ENCODE measurements at regions not wholly inside any gene's neighbourhood (a gene's known extent, or its start where the extent isn't known, plus 50 kb on each side); places are given as distances from the start of the nearest gene placed in this dataset.

DNA sequence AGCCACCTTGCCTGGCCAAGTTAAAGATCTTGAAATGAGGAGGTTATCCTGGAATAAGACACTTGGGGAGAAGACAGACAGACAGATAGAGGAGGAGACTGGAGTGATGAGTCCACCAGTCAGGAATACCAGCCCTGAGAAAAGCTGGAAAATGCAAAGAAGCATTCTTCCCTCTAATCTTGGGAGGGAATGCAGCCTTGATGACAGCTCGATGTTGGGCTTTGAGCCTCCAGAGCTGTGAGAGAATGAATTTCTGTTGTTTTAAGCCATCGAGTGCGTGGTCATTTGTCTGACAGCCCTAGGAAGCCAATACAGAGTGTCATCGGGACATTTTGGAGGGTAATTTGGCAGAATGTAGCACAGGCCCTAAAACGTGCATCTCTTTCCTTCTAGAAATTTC is 199.1 kb upstream of the IER5L start:
- TF ChIP-seq, protein P1, sequence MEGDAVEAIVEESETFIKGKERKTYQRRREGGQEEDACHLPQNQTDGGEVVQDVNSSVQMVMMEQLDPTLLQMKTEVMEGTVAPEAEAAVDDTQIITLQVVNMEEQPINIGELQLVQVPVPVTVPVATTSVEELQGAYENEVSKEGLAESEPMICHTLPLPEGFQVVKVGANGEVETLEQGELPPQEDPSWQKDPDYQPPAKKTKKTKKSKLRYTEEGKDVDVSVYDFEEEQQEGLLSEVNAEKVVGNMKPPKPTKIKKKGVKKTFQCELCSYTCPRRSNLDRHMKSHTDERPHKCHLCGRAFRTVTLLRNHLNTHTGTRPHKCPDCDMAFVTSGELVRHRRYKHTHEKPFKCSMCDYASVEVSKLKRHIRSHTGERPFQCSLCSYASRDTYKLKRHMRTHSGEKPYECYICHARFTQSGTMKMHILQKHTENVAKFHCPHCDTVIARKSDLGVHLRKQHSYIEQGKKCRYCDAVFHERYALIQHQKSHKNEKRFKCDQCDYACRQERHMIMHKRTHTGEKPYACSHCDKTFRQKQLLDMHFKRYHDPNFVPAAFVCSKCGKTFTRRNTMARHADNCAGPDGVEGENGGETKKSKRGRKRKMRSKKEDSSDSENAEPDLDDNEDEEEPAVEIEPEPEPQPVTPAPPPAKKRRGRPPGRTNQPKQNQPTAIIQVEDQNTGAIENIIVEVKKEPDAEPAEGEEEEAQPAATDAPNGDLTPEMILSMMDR (conservative IDR thresholded peaks at IDR 0.05), result no peak
- no peak for TF ChIP-seq EZH2 (IDR thresholded peaks at IDR 0.05; ENCODE audit: low read depth)
- H3K4me2 ChIP-seq, result no peak overlapping the region
- no peaks in the 10 kb centered on the region for H3K9me3 ChIP-seq (ENCODE audit: insufficient read depth, low read depth)
- H4K20me1 ChIP-seq (ENCODE audit: insufficient read depth), result no peaks in the 10 kb centered on the region
- peak in 1 of 2 experiments; percentile 25 for DNase-seq
- H3K27me3 ChIP-seq (ENCODE audit: insufficient read depth, low read depth), result no peaks in the 10 kb centered on the region
- H3K4me3 ChIP-seq, result no peak overlapping the region
- no peaks in the 10 kb centered on the region for H3K36me3 ChIP-seq (ENCODE audit: low read depth)
- ChIA-PET POLR2A (ENCODE audit: unreplicated experiment) (interaction anchor here (0.6 kb wide), 1 partner anchor 220 kb away, joined by 7 read pairs; no protein-coding TSS in a partner anchor), CTCF (no interaction called here)
- peaks cover 8% of the 10 kb centered on the region for H3F3A ChIP-seq (ENCODE audit: insufficient read depth, low read depth)
- no peaks in the 10 kb centered on the region for H3K79me2 ChIP-seq (ENCODE audit: low read depth)
- no peaks in the 10 kb centered on the region for H3K9me2 ChIP-seq (ENCODE audit: insufficient read depth)
- intact Hi-C loops (cut with micrococcal nuclease; ENCODE audit: unreplicated experiment), result no loop called here
- H2AFZ ChIP-seq, result no peak overlapping the region
- peaks cover 15% of the 10 kb centered on the region for H3K4me1 ChIP-seq (replicated peaks; ENCODE audit: insufficient read depth)
- no TSS peak for BruUV-seq (replicated peaks)
- no peak overlapping the region for H3K27ac ChIP-seq

DNA sequence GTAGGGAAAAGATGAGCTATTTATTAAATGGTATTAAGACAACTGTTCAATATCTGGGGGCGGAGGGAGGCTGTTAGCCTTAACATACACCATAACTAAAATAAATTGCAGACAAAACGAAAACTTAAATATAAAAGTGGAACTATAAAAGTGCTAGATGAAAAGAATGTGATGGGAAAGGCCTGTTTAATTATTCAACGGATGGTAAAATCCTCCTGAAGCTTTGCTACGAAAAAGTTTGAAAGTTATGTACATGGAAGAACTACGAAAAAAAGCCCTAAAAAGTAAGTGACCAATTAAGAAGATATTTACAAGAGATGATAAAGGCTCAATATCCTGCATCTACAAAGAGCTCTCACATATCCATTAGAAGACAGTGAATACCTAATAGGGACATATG is 197.8 kb upstream of the IER5L start:
- no TSS peak for BruUV-seq (replicated peaks)
- POLR2A ChIA-PET (ENCODE audit: unreplicated experiment), result no interaction called here
- Histone ChIP-seq H3K9me3 (ENCODE audit: insufficient read depth, low read depth) (no peaks in the 10 kb centered on the region), H3K27me3 (ENCODE audit: insufficient read depth, low read depth) (no peaks in the 10 kb centered on the region), H3K79me2 (ENCODE audit: low read depth) (no peaks in the 10 kb centered on the region), H3K9me2 (ENCODE audit: insufficient read depth) (no peaks in the 10 kb centered on the region), H3K4me1 (replicated peaks; ENCODE audit: insufficient read depth) (0 out of 2 replicates have a peak, but pooled peaks cover 2% of the 10 kb centered on the region), H3K27ac (no peak overlapping the region), H3K4me3 (no peak overlapping the region), H4K20me1 (ENCODE audit: insufficient read depth) (no peaks in the 10 kb centered on the region), H3K4me2 (no peak overlapping the region), H3F3A (ENCODE audit: insufficient read depth, low read depth) (no peaks in the 10 kb centered on the region), H2AFZ (no peak overlapping the region), H3K36me3 (ENCODE audit: low read depth) (no peaks in the 10 kb centered on the region)
- CTCF ChIA-PET, result interaction anchor here (0.5 kb wide), 1 partner anchor 218 kb away, joined by 4 read pairs; no protein-coding TSS in a partner anchor
- intact Hi-C loops (cut with micrococcal nuclease; ENCODE audit: unreplicated experiment), result no loop called here
- no peak for DNase-seq
- no peak for TF ChIP-seq EZH2 (IDR thresholded peaks at IDR 0.05; ENCODE audit: low read depth)
- TF ChIP-seq, protein P1 (conservative IDR thresholded peaks at IDR 0.05), result no peak

DNA sequence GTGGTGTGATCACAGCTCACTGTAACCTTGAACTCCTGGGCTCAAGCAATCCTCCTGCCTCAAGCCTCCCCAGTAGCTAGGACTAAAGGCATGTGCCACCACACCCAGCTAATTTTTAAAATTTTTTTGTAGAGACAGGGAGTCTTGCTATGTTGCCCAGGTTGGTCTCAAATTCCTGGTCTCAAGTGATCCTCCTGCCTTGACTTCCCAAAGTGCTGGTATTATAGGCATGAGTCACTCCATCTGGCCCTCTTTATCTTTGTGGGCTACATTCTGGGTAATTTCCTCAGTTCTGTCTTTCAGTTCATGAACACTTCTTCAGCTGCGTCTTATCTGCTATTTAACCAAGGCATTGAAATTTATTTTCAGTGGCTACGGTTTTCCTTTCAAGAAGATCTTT is 196.6 kb upstream of the IER5L start:
- intact Hi-C loops (cut with micrococcal nuclease; ENCODE audit: unreplicated experiment), result no loop called here
- no peaks in the 10 kb centered on the region for H3K4me1 ChIP-seq (replicated peaks; ENCODE audit: insufficient read depth)
- TF ChIP-seq EZH2 (IDR thresholded peaks at IDR 0.05; ENCODE audit: low read depth), result no peak
- TF ChIP-seq, protein P1 (conservative IDR thresholded peaks at IDR 0.05), result no peak
- no peaks in the 10 kb centered on the region for H3K79me2 ChIP-seq (ENCODE audit: low read depth)
- peaks cover 2% of the 10 kb centered on the region; the same call in 1 of the 2 replicates for H3K9me3 ChIP-seq (ENCODE audit: insufficient read depth, low read depth)
- no peaks in the 10 kb centered on the region for H3K9me2 ChIP-seq (ENCODE audit: insufficient read depth)
- no peaks in the 10 kb centered on the region for H4K20me1 ChIP-seq (ENCODE audit: insufficient read depth)
- DNase-seq, result peak in 1 of 2 experiments; percentile 5
- no peaks in the 10 kb centered on the region for H3K36me3 ChIP-seq (ENCODE audit: low read depth)
- no peak overlapping the region for H3K4me2 ChIP-seq
- no peaks in the 10 kb centered on the region for H3F3A ChIP-seq (ENCODE audit: insufficient read depth, low read depth)
- CTCF ChIA-PET, result interaction anchor here (0.6 kb wide), 1 partner anchor 104 kb away, joined by 11 read pairs; no protein-coding TSS in a partner anchor
- no peaks in the 10 kb centered on the region for H3K27me3 ChIP-seq (ENCODE audit: insufficient read depth, low read depth)
- POLR2A ChIA-PET (ENCODE audit: unreplicated experiment), result interaction anchor here (0.6 kb wide), 2 partner anchors 12 to 81 kb away, joined by 3 to 4 read pairs; no protein-coding TSS in a partner anchor
- H2AFZ ChIP-seq, result no peak overlapping the region
- no peak overlapping the region for H3K4me3 ChIP-seq
- BruUV-seq (replicated peaks), result no TSS peak
- no peak overlapping the region for H3K27ac ChIP-seq
